Tibial nerve (tissue), 3 donors: ENCODE measurements at regions not wholly inside any gene's neighbourhood (a gene's known extent, or its start where the extent isn't known, plus 50 kb on each side); places are given as distances from the start of the nearest gene placed in this dataset.

Source experiments
- POLR2A ChIP-seq, 2 donors: fragments of 450-650 bp; IDR thresholded peaks; one replicate each; pipeline ENCODE4 v1.6.1; 2017; ENCODE audit warnings: antibody characterized with exemption in 2 of 2, mild to moderate bottlenecking in 2 of 2, moderate library complexity in 2 of 2
- TF ChIP-seq, protein P1 (sequence below), 5 experiments: fragments of 200-600 bp in 3 of 5; fragments of 450-650 bp in 2 of 5; sonication (generic) in 3 of 5; IDR thresholded peaks; one replicate each; pipeline ENCODE4 v1.5.1; 2016 to 2019; ENCODE audit warnings: antibody characterized with exemption in 5 of 5, mild to moderate bottlenecking in 3 of 5, moderate library complexity in 2 of 5

GRCh38 chrX:109871121-109871888, 131.6 kb upstream of the TMEM164 start:
- TF ChIP-seq, protein P1, sequence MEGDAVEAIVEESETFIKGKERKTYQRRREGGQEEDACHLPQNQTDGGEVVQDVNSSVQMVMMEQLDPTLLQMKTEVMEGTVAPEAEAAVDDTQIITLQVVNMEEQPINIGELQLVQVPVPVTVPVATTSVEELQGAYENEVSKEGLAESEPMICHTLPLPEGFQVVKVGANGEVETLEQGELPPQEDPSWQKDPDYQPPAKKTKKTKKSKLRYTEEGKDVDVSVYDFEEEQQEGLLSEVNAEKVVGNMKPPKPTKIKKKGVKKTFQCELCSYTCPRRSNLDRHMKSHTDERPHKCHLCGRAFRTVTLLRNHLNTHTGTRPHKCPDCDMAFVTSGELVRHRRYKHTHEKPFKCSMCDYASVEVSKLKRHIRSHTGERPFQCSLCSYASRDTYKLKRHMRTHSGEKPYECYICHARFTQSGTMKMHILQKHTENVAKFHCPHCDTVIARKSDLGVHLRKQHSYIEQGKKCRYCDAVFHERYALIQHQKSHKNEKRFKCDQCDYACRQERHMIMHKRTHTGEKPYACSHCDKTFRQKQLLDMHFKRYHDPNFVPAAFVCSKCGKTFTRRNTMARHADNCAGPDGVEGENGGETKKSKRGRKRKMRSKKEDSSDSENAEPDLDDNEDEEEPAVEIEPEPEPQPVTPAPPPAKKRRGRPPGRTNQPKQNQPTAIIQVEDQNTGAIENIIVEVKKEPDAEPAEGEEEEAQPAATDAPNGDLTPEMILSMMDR (IDR thresholded peaks at IDR 0.05) = no peak
- no peak for TF ChIP-seq POLR2A (IDR thresholded peaks at IDR 0.05)
